DMS53 treated with DMSO at 0.1 percent for 48 hours (cell line): ENCODE measurements at regions not wholly inside any gene's neighbourhood (a gene's known extent, or its start where the extent isn't known, plus 50 kb on each side); places are given as distances from the start of the nearest gene placed in this dataset.
A peak's percentile ranks its signal among the peaks of the same experiment; 100 is the strongest.
"Not testable (repeated sequence)": the region's sequence is repeated elsewhere in the genome, so short reads cannot be mapped to it uniquely, and the experiment has no call there.

Source experiments
- DNase-seq: peaks from one replicate; lab custom pipeline; 2025; ENCODE audit not compliant: unreplicated experiment; lab: John Stamatoyannopoulos, UW

- DNase-seq, result peak; percentile 14
Observed at GRCh38 chr3:182487611-182488010, 305.7 kb upstream of the ATP11B start.

- peak; percentile 64 for DNase-seq
Observed at GRCh38 chr3:182490596-182491491, 302.5 kb upstream of the ATP11B start.

GRCh38 chr3:182491577-182491976 is 301.7 kb upstream of the ATP11B start:
- peak; percentile 85 for DNase-seq

- no peak for DNase-seq
Observed at GRCh38 chr3:182492536-182492935, 300.8 kb upstream of the ATP11B start.

GRCh38 chr3:182500289-182500688 is 293.0 kb upstream of the ATP11B start:
- no peak for DNase-seq

- no peak for DNase-seq
Observed at GRCh38 chr3:182501856-182502255, 291.4 kb upstream of the ATP11B start.

- no peak for DNase-seq
Observed at GRCh38 chr3:182503401-182503800, 289.9 kb upstream of the ATP11B start.

GRCh38 chr3:182508919-182509711 is 284.2 kb upstream of the ATP11B start:
- DNase-seq, result peak; percentile 38

- DNase-seq, result no peak
Observed at GRCh38 chr3:182509844-182510460, 283.4 kb upstream of the ATP11B start.

- DNase-seq, result no peak
Observed at GRCh38 chr3:182514236-182514964, 278.9 kb upstream of the ATP11B start.

GRCh38 chr3:182516597-182517336 is 276.5 kb upstream of the ATP11B start:
- DNase-seq, result no peak

GRCh38 chr3:182519569-182519968 is 273.7 kb upstream of the ATP11B start:
- no peak for DNase-seq

GRCh38 chr3:182521339-182521738 is 272.0 kb upstream of the ATP11B start:
- DNase-seq, result no peak

GRCh38 chr3:182523424-182523823 is 269.9 kb upstream of the ATP11B start:
- not testable (repeated sequence) for DNase-seq

GRCh38 chr3:182523836-182524235 is 269.5 kb upstream of the ATP11B start:
- DNase-seq, result no peak

- no peak for DNase-seq
Observed at GRCh38 chr3:182524711-182525401, 268.4 kb upstream of the ATP11B start.

GRCh38 chr3:182525766-182526374 is 267.4 kb upstream of the ATP11B start:
- no peak for DNase-seq

GRCh38 chr3:182527745-182528144 is 265.6 kb upstream of the ATP11B start:
- no peak for DNase-seq

- DNase-seq, result no peak
Observed at GRCh38 chr3:182530316-182530715, 263.0 kb upstream of the ATP11B start.
